ENCODE measurements at regions not wholly inside any gene's neighbourhood (a gene's known extent, or its start where the extent isn't known, plus 50 kb on each side); places are given as distances from the start of the nearest gene placed in this dataset.
"Not testable (repeated sequence)": the region's sequence is repeated elsewhere in the genome, so short reads cannot be mapped to it uniquely, and the experiment has no call there.

- DNase-seq (ENCODE audit: low read depth in 2 of 2): not testable (repeated sequence)
Measured at GRCh38 chr4:17436047-17436749, 75.7 kb downstream of the QDPR start.

DNA sequence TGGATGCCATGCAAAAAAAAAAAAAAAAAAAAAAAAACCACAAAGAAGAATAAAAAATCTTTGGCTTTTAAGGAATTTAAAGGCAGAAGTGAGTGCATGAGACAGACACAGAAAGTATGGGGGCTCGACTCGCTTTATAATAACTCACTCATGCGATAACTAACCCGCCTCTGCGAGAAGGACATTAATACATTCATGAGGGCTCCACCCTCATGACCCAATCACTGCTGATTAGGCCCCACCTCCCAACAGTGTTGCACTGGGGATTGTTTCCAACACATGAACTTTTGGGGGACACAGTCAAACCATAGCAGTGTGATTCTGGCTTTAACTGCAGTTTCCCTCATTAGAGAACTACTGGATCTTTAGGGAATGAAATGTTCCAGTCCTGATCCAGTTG, 78.1 kb downstream of the QDPR start:
- no peak for DNase-seq (ENCODE audit: low read depth in 2 of 2)

GRCh38 chr4:17427991-17428390, 83.9 kb downstream of the QDPR start:
- no peak for DNase-seq (ENCODE audit: low read depth in 2 of 2)

- no peak for DNase-seq (ENCODE audit: low read depth in 2 of 2)
Measured at GRCh38 chr4:17426222-17426621, 85.7 kb downstream of the QDPR start.

- no peak for DNase-seq (ENCODE audit: low read depth in 2 of 2)
Measured at GRCh38 chr4:17418010-17418409, 93.9 kb downstream of the QDPR start.

DNA sequence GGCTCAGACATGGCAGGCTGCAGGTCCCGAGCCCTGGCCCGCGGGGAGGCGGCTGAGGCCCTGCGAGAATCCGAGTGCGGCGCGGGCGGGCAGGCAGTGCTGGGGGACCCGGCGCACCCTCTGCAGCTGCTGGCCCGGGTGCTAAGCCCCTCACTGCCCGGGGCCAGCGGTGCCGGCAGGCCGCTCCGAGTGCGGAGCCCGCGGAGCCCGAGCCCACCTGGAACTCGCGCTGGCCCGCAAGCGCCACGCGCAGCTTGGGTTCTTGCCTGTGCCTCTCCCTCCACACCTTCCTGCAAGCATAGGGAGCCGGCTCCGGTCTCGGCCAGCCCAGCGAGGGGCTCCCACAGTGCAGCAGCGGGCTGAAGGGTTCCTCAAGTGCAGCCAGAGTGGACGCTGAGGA, 97.5 kb downstream of the QDPR start:
- no peak for DNase-seq (ENCODE audit: low read depth in 2 of 2)

- no peak for DNase-seq (ENCODE audit: low read depth in 2 of 2)
Measured at GRCh38 chr4:17400686-17401085, 111.2 kb downstream of the QDPR start.

GRCh38 chr4:17398805-17399204, 113.1 kb downstream of the QDPR start:
- no peak for DNase-seq (ENCODE audit: low read depth in 2 of 2)

DNA sequence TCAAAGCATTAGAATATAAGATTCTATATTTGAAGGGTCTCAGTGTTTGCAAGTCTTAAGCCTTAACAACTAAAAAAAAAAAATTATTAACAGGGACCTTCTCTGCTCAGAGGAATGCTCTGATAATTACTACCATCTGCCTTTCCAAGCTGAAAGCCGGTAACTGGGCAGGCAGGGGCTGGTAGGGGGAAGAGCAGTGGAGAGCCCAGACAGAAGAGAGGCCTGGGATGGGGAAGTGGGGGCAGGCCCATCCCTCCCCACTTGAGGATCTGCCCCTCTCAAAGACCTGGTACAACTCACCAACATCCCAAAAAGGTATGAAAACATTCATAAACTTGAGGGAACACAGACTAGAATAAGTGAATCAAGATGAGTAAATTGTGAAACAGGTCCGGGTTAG, 113.9 kb downstream of the QDPR start:
- no peak for DNase-seq (ENCODE audit: low read depth in 2 of 2)

DNA sequence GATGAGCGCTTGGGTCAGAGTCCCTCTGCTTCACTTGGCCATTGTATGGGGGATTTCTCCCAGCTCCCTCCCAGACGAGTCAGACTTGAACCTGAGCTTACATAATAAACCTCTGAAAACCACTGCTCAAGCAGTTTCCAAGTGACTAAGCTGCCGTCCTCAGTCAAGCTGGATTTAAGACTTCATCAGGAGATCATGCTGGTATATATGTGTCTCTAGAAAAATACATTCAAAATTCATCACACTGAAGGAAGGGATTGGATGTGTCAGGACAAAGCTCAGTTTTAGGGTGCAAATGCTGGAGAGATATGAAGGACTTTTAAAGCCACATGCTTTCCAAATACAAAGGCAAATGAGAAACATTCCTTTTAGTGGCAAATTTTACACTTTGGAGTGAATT, 114.3 kb downstream of the QDPR start:
- DNase-seq (ENCODE audit: low read depth in 2 of 2): no peak

- DNase-seq (ENCODE audit: low read depth in 2 of 2): no peak
Measured at GRCh38 chr4:17385403-17385802, 126.5 kb downstream of the QDPR start.

GRCh38 chr4:17380347-17380746, 131.5 kb downstream of the QDPR start:
- no peak for DNase-seq (ENCODE audit: low read depth in 2 of 2)

- no peak for DNase-seq (ENCODE audit: low read depth in 2 of 2)
Measured at GRCh38 chr4:17376205-17376604, 135.7 kb downstream of the QDPR start.

GRCh38 chr4:17373666-17374065, 138.2 kb downstream of the QDPR start:
- DNase-seq (ENCODE audit: low read depth in 2 of 2): no peak

DNA sequence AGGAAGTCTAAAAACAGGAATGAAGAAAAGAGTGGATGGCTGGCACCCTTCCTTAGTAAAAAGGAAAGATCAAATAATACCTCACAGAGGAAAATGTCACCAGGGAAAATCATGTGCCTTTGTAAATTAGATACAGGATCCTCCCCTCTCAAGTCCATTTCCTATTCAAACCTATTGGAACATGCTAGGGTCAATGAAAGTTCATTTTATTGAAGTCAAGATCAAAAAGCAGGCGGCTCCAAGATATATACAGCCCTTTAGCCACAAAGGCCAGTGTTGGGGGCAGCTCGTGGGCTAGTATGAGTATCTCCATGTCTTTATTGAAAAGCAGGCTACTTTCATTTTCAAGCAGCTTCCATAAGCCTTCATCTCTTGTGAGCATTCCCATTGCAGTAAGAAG, 141.1 kb downstream of the QDPR start:
- no peak for DNase-seq (ENCODE audit: low read depth in 2 of 2)

DNA sequence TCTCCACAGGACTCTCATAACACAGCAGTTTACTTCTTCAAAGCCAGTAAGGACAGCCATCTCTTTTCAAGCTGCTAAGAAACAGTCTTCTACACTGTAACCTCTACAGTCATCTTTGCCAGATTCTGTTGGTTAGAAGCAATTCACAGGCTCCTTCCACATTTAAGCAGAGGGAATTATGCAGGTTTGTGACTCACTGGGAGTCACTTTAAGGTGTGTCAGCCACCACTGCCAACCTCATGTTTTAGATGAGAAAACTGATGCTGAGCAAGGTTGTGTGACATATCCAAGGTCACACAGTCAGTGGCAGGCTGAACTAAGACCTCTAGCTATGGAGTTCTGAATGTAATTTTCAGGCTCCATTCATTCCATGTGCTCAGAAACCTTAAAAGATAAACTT, 143.5 kb downstream of the QDPR start:
- DNase-seq (ENCODE audit: low read depth in 2 of 2): no peak

GRCh38 chr4:17367201-17367600, 144.7 kb downstream of the QDPR start:
- no peak for DNase-seq (ENCODE audit: low read depth in 2 of 2)

- no peak for DNase-seq (ENCODE audit: low read depth in 2 of 2)
Measured at GRCh38 chr4:17366496-17366895, 145.4 kb downstream of the QDPR start.

GRCh38 chr4:17362430-17362829, 149.5 kb downstream of the QDPR start:
- no peak for DNase-seq (ENCODE audit: low read depth in 2 of 2)

DNA sequence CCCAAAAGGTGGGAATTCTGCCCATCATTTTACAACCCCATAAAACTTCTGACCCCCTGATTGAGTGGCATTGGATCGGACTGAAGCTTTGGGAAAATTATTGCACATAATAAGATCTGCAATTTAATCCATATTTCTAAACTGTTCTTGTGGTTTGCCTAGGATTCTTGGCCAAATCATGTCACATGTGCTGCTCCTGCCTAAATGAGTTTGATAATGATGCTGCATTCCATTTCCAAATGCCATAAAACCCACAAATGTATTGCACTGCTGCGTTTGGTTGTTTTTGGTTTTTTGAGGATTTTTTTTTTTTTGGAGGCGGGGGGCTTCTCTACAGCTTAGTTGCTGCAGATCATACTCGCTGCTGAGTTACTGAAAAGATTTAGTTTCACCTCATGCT, 153.6 kb downstream of the QDPR start:
- no peak for DNase-seq (ENCODE audit: low read depth in 2 of 2)

GRCh38 chr4:17356926-17357325, 155.0 kb downstream of the QDPR start:
- no peak for DNase-seq (ENCODE audit: low read depth in 2 of 2)

- no peak for DNase-seq (ENCODE audit: low read depth in 2 of 2)
Measured at GRCh38 chr4:17352357-17352756, 159.5 kb downstream of the QDPR start.

- DNase-seq (ENCODE audit: low read depth in 2 of 2): no peak
Measured at GRCh38 chr4:17347445-17347844, 164.4 kb downstream of the QDPR start.

DNA sequence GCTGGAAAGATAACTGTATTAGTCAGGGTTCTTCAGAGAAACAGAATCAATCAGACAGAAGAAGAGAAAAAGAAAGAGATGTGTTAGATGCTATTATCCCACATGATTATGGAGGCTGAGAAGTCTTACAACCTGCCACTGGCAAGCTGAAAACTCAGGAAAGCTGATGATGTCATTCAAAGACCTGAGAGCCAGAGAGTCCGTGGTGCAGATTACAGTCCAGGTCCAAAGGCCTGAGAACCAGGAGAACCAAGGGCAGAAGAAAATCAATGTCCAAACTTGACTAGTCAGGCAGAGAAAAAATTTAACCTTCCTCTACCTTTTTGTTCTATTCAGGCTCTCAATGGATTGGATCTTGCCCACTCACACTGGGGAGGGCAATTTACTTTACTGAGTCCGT, 172.5 kb downstream of the QDPR start:
- no peak for DNase-seq (ENCODE audit: low read depth in 2 of 2)

Measured in stimulated activated CD8-positive, alpha-beta memory T cell treated with anti-CD3 and anti-CD28 coated beads, Interleukin-2, amount 100 ng/mL, for 48 hours (primary cell).